GM19025 (cell line): ENCODE measurements at regions not wholly inside any gene's neighbourhood (a gene's known extent, or its start where the extent isn't known, plus 50 kb on each side); places are given as distances from the start of the nearest gene placed in this dataset.

Experiments used
- ATAC-seq: cut with Tn5 transposase; IDR thresholded peaks from one replicate; pipeline ENCODE4 v1.9.1; 2021; ENCODE audit warnings: mild to moderate bottlenecking, low read depth, moderate library complexity; ENCODE audit not compliant: unreplicated experiment

DNA sequence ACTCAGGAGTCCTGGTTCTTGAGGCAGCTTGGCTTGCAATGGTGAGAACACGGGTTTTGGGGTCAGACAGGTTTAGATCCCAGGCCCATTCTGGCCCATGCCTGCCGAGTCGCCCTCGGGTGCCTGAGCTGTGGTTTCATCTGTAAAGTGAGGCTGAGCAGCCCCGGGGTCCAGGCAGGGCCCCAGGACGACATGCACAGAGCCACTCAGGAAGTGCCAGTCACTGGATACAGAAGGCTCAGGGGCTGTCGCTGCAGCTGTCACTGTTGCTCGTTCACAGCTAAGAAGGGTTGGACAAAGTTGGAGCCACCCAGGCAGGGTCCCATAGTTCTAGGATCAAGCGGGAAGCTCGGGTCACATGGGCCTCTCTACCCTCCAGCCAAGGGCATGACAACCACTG lies 403.1 kb downstream of the BCL11B start:
- no peak for ATAC-seq

DNA sequence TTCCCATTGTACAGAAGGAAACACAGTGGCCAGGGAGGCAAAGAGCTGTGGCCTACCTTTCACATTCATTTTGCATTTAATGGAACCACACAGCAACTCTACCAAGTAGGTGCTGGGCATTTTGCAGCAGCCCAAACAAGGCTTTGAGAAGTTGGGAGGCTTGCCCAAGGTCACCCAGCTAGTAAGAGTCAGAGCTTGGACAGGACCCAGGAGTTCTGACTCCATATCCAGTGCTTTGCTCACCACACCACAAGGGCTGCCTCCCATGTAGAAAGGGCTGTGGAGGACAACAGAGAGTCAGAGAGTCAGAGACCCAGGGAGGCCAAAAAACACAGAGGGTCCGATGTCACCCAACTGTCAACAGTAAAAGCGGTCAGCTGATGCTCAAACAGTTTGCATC lies 400.2 kb downstream of the BCL11B start:
- no peak for ATAC-seq

- ATAC-seq, result no peak
These were observed 394.9 kb downstream of the BCL11B start for GRCh38 chr14:98877065-98877464.

- no peak for ATAC-seq
These were observed 393.7 kb downstream of the BCL11B start for GRCh38 chr14:98878282-98878681.

- ATAC-seq, result no peak
These were observed 385.0 kb downstream of the BCL11B start for GRCh38 chr14:98886982-98887381.

DNA sequence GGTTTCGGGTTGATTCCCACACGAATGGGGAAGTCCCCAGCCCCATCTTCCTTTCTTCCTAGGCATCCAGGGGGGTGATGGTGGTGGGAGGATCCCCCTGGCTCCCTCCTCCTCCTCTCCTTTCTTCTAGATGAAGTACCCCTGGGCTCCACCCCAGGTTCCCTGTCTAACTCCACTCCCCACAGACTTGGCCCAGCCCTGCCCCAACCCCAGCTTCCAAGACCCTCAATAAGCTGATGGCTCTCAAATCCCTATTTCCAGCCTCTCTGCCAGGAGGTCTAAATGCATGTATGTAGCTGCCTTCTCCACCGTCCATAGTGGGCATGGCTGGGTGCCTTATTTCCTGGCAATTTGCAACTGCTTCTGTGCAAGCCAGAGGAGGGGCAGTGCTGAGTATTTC lies 383.7 kb downstream of the BCL11B start:
- no peak for ATAC-seq

DNA sequence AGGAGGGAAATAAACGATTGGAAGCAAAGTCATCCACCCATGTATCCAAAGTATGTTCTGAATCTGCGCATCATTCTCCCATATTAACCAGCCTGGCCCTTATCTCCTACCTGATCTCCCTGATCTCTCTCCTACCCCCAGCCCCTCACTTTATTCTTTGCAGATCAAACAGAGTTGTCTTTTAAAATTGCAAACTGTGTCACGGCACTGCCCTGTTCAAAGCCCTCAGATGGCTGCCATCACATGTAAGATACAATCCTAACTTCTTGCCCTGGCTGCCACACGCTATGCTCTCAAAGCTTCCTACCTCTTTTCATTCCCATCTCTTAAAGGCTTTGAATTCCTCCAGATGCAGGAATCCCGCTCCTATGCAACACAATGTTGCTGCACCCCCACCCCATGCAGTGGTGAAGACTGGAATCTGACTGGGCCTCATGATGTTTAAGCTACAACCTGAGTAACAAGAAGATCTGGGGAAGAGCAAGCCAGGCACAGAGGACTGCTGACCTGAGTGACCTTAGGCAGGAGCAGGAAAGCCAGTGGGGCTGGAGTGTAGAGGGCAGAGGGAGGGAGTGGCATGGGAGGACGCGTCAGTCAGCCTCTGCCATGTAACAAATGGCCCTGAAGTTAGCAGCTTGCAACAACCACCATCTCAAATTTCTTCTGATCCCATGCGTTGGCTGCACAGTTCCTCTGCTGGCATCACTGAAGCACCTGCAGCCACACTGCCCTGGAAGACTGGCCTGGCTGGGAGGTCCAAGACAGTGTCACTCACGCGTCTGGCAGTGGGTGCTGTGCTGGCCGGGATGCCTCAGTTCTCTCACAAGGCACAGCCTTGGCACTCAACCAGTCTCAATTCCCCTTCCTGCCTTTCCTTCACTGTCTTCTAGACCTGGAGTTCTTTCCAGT lies 382.8 kb downstream of the BCL11B start:
- ATAC-seq, result no peak

DNA sequence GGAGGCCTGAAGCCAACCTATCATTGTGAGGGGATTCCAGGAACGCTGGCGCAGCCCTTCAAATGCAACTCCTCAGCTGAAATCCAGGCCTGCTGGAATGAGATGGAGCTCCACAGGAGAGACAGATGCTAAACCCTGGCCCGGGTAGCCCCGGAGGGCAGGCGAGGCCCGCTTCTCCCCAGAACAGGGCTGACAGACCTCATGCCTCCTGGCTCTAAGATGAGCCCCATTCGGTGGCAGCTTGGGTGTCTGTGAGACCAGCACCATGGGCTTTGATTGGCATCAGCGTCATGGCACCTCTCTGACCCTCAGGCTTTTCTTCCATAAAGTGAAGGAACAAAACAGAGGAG lies 382.2 kb downstream of the BCL11B start:
- ATAC-seq, result no peak

GRCh38 chr14:98890556-98891340 lies 381.2 kb downstream of the BCL11B start:
- no peak for ATAC-seq

GRCh38 chr14:98893675-98894074 lies 378.3 kb downstream of the BCL11B start:
- ATAC-seq, result no peak

GRCh38 chr14:98894600-98894999 lies 377.4 kb downstream of the BCL11B start:
- no peak for ATAC-seq

DNA sequence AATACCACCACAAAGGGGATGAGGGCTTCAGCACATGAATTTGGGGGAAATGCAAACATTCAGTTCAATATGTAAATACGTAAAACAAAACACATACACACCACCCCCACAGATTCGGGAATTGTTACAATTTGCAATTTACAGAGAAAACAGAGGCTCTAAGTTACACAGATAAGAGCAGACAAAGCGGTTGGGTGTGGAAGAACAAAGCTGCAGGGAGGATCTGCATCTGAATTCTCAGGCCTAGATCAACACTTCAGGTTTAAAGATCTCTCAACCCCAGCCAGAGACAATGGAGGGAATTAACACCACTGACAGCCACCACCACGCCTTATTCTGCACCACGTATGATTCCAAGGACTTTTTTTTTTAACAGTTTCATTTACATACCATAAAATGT lies 375.5 kb downstream of the BCL11B start:
- ATAC-seq, result no peak

DNA sequence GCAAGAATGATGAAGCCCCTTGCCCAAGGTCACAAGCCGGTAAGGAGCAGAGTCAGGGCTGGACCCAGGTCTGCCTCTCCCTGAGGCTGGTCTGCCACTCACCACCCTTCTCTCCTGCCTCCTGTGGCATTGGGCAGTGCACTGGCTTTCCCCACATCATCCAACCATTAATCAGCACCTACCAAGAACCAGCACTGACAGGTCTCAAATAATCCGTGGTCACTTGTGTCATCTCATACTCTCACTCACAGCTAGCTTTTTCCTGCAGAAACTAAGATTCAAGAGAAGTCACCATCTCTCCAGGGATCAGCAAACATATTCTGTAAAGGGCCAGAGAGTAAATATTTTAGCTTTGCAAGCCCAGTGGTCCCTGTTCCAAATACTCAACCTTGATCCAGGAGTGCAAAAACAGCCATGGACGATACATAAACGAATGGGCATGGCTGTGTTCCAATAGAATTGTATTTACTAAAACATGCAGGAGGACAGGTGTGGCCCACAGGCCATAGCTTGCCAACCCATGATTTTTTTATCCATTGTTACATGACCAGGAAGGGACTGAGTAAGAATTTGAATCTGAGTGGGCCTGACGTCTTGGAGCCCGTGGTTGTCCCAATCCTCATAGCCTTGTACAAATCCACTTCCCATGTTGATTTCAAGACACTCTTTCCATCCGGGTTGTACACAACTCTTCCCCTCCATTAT lies 374.2 kb downstream of the BCL11B start:
- ATAC-seq, result no peak

DNA sequence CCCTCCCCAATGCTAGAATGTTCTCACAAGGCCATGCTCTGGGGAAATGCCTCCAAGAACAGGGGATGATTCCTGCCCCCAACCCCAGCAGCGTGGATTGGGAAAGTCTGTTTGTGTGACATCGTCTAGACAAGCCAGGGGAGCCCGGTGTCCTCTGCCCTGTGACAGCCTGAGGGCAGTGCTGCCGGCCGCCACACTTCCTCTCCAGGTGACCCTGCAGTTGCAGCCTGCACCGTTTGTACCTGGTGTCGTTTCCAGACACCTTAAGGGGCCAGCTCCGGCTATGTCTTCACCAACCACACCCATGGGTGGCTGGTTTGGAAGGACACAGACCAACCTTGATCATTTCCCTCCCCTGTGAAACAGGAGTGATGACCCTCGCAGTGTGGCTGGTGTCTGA lies 372.6 kb downstream of the BCL11B start:
- no peak for ATAC-seq

GRCh38 chr14:98900236-98900635 lies 371.8 kb downstream of the BCL11B start:
- no peak for ATAC-seq

DNA sequence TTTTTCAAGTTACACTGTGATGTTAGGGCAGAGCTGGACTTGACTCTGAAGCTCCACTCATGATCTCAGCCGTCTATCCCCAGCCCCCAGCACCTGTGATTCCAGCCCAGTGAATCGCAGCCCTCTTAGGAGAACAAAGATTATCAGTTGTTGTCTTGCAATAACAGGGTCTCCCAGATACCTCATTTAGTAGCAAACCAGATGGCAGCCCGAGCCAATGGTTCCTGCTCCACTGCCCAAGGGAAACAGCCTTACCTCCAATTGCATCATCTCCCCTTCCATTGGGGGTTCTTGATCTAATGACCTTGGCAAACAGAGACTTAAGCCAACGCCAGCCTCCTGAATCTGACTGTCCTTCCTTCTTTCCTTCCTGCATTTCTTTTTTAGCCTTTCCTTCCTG lies 371.2 kb downstream of the BCL11B start:
- ATAC-seq, result no peak

DNA sequence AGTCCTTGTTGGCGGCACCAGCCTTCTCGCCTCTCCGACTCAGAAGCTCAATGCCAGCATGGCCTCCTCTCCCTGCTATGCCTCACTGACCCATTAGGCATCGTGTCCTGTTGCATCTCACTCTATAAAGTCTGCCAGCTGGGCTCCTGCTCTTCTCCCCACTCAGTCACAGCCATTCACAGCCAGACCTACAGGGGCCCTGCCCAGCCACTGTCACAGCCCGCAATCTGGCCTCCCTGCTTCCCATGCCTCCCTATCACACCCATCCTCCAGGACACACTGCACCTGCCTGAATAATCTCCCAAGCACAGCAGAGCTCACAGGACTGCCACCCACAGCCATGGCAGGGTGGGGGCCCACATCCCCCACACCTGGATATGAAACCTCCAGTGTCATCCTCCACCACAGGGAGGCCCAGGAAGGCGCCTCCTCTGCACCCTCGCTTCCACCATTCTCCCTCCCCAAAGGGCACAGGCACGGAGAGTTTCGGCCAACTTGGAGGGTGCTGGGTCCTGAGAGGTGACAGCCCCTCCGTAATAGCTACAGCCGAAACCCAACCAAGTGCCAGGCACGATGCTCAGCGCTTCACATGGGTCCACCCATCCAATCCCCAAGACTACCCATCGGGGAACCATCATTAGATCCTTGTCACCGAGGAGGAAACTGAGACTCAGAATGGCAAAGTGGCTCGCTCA lies 370.3 kb downstream of the BCL11B start:
- ATAC-seq, result no peak

- no peak for ATAC-seq
These were observed 368.6 kb downstream of the BCL11B start for GRCh38 chr14:98903371-98903770.

GRCh38 chr14:98904677-98905076 lies 367.3 kb downstream of the BCL11B start:
- no peak for ATAC-seq

DNA sequence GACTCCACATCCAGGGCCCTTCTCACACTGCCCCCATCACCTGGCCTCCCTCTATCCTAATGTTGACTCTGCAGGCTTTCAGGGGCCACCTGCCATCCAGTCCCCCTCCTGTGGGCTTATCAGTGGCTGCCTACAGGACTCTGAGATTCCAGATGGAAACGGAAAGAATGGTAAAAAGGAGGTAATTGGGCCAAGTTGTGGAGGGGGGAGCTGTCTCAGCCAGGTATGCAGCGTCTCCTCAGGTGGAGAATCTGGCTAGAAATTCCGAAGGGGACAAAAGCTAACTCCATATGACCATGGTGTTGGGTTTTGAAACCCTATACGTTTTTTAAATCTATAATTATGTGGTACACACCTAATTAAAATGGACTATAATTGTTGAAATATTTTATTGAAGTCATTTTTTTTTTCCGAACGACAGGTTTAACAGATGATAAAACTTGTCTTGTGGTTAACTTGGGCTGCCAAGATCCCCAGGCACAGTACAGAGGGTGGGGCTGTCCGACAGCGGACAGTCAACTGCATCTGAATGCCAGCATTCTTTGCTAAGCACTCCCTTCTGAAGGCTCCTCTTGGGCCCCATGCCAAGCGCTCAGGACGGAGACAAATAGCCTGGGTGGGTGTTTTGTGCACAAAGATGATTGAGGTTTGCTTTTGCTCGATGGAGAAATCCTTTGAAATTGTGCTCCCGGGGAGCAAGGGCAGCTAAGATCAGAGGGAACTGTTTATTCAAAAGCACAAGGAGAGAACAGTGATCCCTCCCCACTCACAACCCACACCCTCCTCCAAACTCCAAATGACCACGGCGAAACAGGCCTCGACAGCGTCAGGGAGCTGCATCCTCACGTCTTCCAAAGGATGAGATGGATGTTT lies 365.6 kb downstream of the BCL11B start:
- ATAC-seq, result no peak
